DND-41 (cell line): ENCODE measurements at regions not wholly inside any gene's neighbourhood (a gene's known extent, or its start where the extent isn't known, plus 50 kb on each side); places are given as distances from the start of the nearest gene placed in this dataset.

Experiments
- ATAC-seq: fragments of 200-7000 bp; cut with Tn5 transposase; 3 replicates; pipeline ENCODE4 v1.9.1; 2021; ENCODE audit warnings: low read depth; ENCODE audit not compliant: insufficient read depth
- DNase-seq: peaks from one replicate; pipeline ENCODE4 v3.0.0-alpha.2; 2020
- H2AFZ ChIP-seq: 2 replicates; pipeline ENCODE4 v1.6.0; 2012; ENCODE audit warnings: low read depth, low read length
- H3K27ac ChIP-seq: 2 replicates; pipeline ENCODE4 v1.5.1; 2012; ENCODE audit warnings: low read length, inconsistent platforms
- H3K27me3 ChIP-seq: fragments of 200-600 bp; sonication (generic); 2 replicates; pipeline ENCODE4 v1.6.0; 2012; ENCODE audit warnings: low read length, mild to moderate bottlenecking, inconsistent platforms; ENCODE audit not compliant: insufficient read depth, poor library complexity
- H3K36me3 ChIP-seq: 2 replicates; pipeline ENCODE4 v1.5.1; 2012; ENCODE audit warnings: low read length, inconsistent platforms; ENCODE audit not compliant: insufficient read depth
- H3K4me1 ChIP-seq: 2 replicates; pipeline ENCODE4 v1.5.1; 2012; ENCODE audit warnings: mild to moderate bottlenecking, low read length; ENCODE audit not compliant: insufficient read depth
- H3K4me2 ChIP-seq: 2 replicates; pipeline ENCODE4 v1.6.0; 2012; ENCODE audit warnings: mild to moderate bottlenecking, moderate library complexity, low read length, inconsistent platforms; ENCODE audit not compliant: insufficient read depth
- H3K4me3 ChIP-seq, 2 experiments: fragments of 200-600 bp in 1 of 2; shearing (Covaris generic) in 1 of 2; 2 replicates each; pipeline ENCODE4 v1.5.1; 2012 to 2016; ENCODE audit warnings: inconsistent platforms in 2 of 2, low read length in 2 of 2, mild to moderate bottlenecking in 2 of 2, low read depth in 1 of 2, moderate library complexity in 1 of 2
- H3K79me2 ChIP-seq: 2 replicates; pipeline ENCODE4 v1.6.0; 2012; ENCODE audit warnings: low read length, inconsistent platforms; ENCODE audit not compliant: insufficient read depth
- H3K9ac ChIP-seq: 2 replicates; pipeline ENCODE4 v1.6.0; 2012; ENCODE audit warnings: low read depth, mild to moderate bottlenecking, inconsistent platforms, low read length, moderate library complexity
- H3K9me3 ChIP-seq: 2 replicates; pipeline ENCODE4 v1.5.1; 2012; ENCODE audit warnings: low read length, moderate library complexity, mild to moderate bottlenecking, inconsistent platforms; ENCODE audit not compliant: insufficient read depth, severe bottlenecking
- H4K20me1 ChIP-seq: 2 replicates; pipeline ENCODE4 v1.6.0; 2012; ENCODE audit warnings: low read length; ENCODE audit not compliant: insufficient read depth
- EZH2 ChIP-seq: IDR thresholded peaks from 3 replicates; pipeline ENCODE4 v1.6.1; 2012; ENCODE audit warnings: borderline replicate concordance, low read depth, mild to moderate bottlenecking, moderate library complexity, low read length, inconsistent platforms; ENCODE audit not compliant: severe bottlenecking
- TF ChIP-seq, protein P1 (sequence below): IDR thresholded peaks from 2 replicates; pipeline ENCODE4 v1.5.1; 2012; ENCODE audit warnings: borderline replicate concordance, low read length, moderate library complexity, mild to moderate bottlenecking; ENCODE audit not compliant: poor library complexity, severe bottlenecking; ENCODE audit errors: extremely low read depth

DNA sequence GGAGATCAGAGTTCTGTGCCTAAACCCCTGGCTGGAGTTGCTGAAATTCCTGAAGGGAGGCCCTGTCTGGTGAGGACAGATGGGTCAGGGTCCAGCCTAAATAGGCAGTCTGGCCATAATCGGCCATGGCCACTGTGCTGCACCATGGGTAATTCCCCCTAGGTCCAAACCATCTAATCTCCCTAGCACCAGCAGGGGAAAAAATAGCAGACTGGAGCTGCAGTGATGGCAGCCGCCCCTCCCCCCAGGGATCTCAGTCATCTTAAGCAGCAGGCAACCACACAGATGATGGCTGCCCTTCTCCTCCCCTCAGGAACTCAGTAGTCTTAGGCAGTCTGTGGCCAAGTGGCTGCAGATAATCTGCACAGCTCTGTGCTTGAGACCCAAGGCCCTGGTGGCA is 68.4 kb upstream of the CD96 start:
- peak; percentile 64 for ATAC-seq
- no peaks in the 10 kb centered on the region for H3K27me3 ChIP-seq
- H3K79me2 ChIP-seq = no peaks in the 10 kb centered on the region
- H3K4me1 ChIP-seq = no peaks in the 10 kb centered on the region
- no peak overlapping the region for H3K9ac ChIP-seq
- TF ChIP-seq, protein P1, sequence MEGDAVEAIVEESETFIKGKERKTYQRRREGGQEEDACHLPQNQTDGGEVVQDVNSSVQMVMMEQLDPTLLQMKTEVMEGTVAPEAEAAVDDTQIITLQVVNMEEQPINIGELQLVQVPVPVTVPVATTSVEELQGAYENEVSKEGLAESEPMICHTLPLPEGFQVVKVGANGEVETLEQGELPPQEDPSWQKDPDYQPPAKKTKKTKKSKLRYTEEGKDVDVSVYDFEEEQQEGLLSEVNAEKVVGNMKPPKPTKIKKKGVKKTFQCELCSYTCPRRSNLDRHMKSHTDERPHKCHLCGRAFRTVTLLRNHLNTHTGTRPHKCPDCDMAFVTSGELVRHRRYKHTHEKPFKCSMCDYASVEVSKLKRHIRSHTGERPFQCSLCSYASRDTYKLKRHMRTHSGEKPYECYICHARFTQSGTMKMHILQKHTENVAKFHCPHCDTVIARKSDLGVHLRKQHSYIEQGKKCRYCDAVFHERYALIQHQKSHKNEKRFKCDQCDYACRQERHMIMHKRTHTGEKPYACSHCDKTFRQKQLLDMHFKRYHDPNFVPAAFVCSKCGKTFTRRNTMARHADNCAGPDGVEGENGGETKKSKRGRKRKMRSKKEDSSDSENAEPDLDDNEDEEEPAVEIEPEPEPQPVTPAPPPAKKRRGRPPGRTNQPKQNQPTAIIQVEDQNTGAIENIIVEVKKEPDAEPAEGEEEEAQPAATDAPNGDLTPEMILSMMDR = peak; percentile 27
- no peak for TF ChIP-seq EZH2
- no peak overlapping the region for H3K4me3 ChIP-seq
- no peak overlapping the region for H3K27ac ChIP-seq
- H3K4me2 ChIP-seq = no peak overlapping the region
- H3K9me3 ChIP-seq = no peaks in the 10 kb centered on the region
- no peaks in the 10 kb centered on the region for H4K20me1 ChIP-seq
- H3K36me3 ChIP-seq = no peaks in the 10 kb centered on the region
- DNase-seq = peak; percentile 33
- no peak overlapping the region for H2AFZ ChIP-seq

DNA sequence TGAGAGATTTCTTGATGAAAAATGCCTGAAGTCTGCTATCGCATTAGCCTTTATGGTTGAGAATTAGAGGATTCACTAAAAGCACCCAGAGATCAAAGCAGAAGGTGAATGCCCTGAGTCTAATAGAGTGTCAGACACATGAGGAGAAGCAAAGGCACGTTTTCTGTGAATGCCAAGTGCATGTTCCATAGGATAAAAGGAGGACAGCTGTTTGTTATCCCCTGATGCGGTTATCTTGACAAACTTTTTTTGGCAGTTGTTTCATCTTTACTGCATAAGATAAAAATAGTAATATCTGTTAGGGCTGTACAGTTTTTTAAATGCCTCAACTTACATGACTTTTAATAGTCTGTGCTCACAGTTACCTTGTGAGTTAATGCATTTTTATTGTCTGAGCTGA is 65.3 kb upstream of the CD96 start:
- no peak overlapping the region for H3K4me3 ChIP-seq
- H3K79me2 ChIP-seq = no peaks in the 10 kb centered on the region
- no peaks in the 10 kb centered on the region for H3K9me3 ChIP-seq
- H3K27ac ChIP-seq = no peak overlapping the region
- H4K20me1 ChIP-seq = no peaks in the 10 kb centered on the region
- ATAC-seq (no peak), DNase-seq (no peak)
- no peaks in the 10 kb centered on the region for H3K4me1 ChIP-seq
- TF ChIP-seq, protein P1 = no peak
- no peak for TF ChIP-seq EZH2
- no peaks in the 10 kb centered on the region for H3K27me3 ChIP-seq
- H3K9ac ChIP-seq = no peak overlapping the region
- H3K4me2 ChIP-seq = no peak overlapping the region
- H2AFZ ChIP-seq = no peak overlapping the region
- no peaks in the 10 kb centered on the region for H3K36me3 ChIP-seq

DNA sequence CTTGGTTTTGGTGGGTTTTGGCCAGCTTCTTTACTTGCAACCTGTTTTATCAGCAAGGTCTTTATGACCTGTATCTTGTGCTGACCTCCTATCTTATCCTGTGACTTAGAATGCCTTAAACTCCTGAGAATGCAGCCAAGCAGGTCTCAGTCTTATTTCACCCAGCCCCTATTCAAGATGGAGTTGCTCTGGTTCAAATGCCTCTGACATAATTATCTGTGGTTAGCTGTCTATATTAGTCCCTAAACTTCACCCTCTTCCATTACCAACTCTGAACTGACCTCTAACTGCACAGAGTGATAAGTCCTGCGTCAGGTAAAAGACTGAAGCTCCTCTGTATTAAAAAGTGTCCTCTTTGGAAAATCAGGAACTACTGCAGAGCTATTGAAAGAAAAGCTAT is 61.9 kb upstream of the CD96 start:
- Histone ChIP-seq H3K27me3 (no peaks in the 10 kb centered on the region), H4K20me1 (no peaks in the 10 kb centered on the region), H3K4me3 (no peak overlapping the region), H3K9ac (no peak overlapping the region), H3K4me1 (peaks cover 4% of the 10 kb centered on the region; the same call in 1 of the 2 replicates), H3K36me3 (no peaks in the 10 kb centered on the region), H3K27ac (no peak overlapping the region), H3K4me2 (no peak overlapping the region), H3K9me3 (no peaks in the 10 kb centered on the region), H2AFZ (no peak overlapping the region), H3K79me2 (no peaks in the 10 kb centered on the region)
- TF ChIP-seq EZH2 = no peak
- TF ChIP-seq, protein P1 = no peak
- DNase-seq (no peak), ATAC-seq (no peak)

DNA sequence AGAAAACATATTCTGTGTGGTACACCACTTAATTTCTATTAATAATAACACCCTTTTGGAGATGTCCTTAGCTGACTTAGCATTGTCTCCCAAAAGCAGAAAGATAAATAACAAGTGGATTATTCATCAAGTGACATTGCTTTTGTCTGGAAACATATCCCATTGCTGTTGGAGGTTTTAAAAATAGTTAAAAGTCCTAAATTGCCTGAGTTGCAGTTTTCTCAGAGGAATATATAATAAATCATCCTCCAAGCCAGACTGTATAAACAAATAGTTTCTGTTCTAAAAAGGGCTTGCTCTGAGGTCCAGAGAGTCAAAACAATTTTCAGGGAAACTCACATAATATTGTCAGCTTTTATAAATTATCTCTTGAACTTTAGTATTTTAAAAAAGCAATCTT is 60.4 kb upstream of the CD96 start:
- no peak for TF ChIP-seq EZH2
- TF ChIP-seq, protein P1 = no peak
- H3K4me1 ChIP-seq = peaks cover 4% of the 10 kb centered on the region; the same call in 1 of the 2 replicates
- no peak overlapping the region for H3K27ac ChIP-seq
- no peak for DNase-seq
- H3K4me3 ChIP-seq = no peak overlapping the region
- no peaks in the 10 kb centered on the region for H3K9me3 ChIP-seq
- ATAC-seq = no peak
- no peak overlapping the region for H3K9ac ChIP-seq
- H3K79me2 ChIP-seq = no peaks in the 10 kb centered on the region
- H3K27me3 ChIP-seq = no peaks in the 10 kb centered on the region
- no peaks in the 10 kb centered on the region for H3K36me3 ChIP-seq
- no peak overlapping the region for H3K4me2 ChIP-seq
- H4K20me1 ChIP-seq = no peaks in the 10 kb centered on the region
- H2AFZ ChIP-seq = no peak overlapping the region
